ENCODE measurements at regions not wholly inside any gene's neighbourhood (a gene's known extent, or its start where the extent isn't known, plus 50 kb on each side); places are given as distances from the start of the nearest gene placed in this dataset.

DNA sequence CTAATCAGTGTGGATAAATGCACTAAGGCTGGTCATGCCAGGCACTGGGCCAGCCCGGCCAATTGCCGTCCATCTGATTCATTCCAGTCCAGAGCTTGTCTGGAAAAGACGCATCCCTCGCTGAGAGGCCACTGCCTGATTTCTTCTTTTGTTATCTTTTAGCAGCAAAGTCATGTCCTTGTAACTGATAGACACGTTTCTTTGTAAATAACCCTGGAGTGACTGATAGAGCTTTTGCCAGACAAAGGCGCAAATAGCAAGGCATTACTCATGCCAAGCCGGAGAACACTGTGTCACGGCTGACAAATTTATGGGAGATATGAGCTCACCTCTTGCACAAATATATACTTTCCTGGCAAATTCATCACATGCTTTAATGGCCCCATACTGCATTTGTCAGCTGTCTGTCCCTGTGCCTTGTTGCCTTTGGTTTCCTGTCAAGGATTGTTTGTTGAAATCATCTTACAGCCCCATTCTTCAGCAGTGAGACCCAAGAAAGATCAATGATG lies 164.4 kb downstream of the ETAA1 start:
- TF ChIP-seq, protein P1, sequence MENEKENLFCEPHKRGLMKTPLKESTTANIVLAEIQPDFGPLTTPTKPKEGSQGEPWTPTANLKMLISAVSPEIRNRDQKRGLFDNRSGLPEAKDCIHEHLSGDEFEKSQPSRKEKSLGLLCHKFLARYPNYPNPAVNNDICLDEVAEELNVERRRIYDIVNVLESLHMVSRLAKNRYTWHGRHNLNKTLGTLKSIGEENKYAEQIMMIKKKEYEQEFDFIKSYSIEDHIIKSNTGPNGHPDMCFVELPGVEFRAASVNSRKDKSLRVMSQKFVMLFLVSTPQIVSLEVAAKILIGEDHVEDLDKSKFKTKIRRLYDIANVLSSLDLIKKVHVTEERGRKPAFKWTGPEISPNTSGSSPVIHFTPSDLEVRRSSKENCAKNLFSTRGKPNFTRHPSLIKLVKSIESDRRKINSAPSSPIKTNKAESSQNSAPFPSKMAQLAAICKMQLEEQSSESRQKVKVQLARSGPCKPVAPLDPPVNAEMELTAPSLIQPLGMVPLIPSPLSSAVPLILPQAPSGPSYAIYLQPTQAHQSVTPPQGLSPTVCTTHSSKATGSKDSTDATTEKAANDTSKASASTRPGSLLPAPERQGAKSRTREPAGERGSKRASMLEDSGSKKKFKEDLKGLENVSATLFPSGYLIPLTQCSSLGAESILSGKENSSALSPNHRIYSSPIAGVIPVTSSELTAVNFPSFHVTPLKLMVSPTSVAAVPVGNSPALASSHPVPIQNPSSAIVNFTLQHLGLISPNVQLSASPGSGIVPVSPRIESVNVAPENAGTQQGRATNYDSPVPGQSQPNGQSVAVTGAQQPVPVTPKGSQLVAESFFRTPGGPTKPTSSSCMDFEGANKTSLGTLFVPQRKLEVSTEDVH (IDR thresholded peaks at IDR 0.05; ENCODE audit: low read depth, partially characterized antibody): no peak
- TF ChIP-seq, protein P2, sequence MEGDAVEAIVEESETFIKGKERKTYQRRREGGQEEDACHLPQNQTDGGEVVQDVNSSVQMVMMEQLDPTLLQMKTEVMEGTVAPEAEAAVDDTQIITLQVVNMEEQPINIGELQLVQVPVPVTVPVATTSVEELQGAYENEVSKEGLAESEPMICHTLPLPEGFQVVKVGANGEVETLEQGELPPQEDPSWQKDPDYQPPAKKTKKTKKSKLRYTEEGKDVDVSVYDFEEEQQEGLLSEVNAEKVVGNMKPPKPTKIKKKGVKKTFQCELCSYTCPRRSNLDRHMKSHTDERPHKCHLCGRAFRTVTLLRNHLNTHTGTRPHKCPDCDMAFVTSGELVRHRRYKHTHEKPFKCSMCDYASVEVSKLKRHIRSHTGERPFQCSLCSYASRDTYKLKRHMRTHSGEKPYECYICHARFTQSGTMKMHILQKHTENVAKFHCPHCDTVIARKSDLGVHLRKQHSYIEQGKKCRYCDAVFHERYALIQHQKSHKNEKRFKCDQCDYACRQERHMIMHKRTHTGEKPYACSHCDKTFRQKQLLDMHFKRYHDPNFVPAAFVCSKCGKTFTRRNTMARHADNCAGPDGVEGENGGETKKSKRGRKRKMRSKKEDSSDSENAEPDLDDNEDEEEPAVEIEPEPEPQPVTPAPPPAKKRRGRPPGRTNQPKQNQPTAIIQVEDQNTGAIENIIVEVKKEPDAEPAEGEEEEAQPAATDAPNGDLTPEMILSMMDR (IDR thresholded peaks at IDR 0.05 in 2 of 3, conservative IDR thresholded peaks at IDR 0.05 in 1 of 3; ENCODE audit: control insufficient read depth in 2 of 3, extremely low read depth in 1 of 3, insufficient read depth in 1 of 3, low read depth in 3 of 3, low read length in 3 of 3): no peak
- no peak for TF ChIP-seq EP300 (IDR thresholded peaks at IDR 0.05; ENCODE audit: borderline replicate concordance in 1 of 2, control insufficient read depth in 1 of 2, low read depth in 2 of 2, low read length in 2 of 2)
- no peak for TF ChIP-seq POLR2AphosphoS2 (IDR thresholded peaks at IDR 0.05; ENCODE audit: low read depth, low read length)
- TF ChIP-seq KAT2A (conservative IDR thresholded peaks at IDR 0.05; ENCODE audit: control insufficient read depth, low read depth, low read length): no peak
- TF ChIP-seq SUPT20H (IDR thresholded peaks at IDR 0.05; ENCODE audit: borderline replicate concordance, control insufficient read depth, low read depth, low read length): no peak
- no peak for TF ChIP-seq PAX5 (IDR thresholded peaks at IDR 0.05; ENCODE audit: borderline replicate concordance, low read depth, low read length)
- no peak for TF ChIP-seq POLR2A (IDR thresholded peaks at IDR 0.05; ENCODE audit: low read depth, low read length)

Data from GM12878 (cell line).